Astrocyte of the cerebellum (primary cell): ENCODE measurements at regions not wholly inside any gene's neighbourhood (a gene's known extent, or its start where the extent isn't known, plus 50 kb on each side); places are given as distances from the start of the nearest gene placed in this dataset.

ENCODE experiments used
- DNase-seq: peaks from one replicate; pipeline ENCODE4 v3.0.0-alpha.2; 2011; ENCODE audit warnings: low read depth
- H3K4me3 ChIP-seq: 2 replicates; pipeline ENCODE4 v1.5.1; 2011; ENCODE audit warnings: mild to moderate bottlenecking, low read depth, low read length, moderate library complexity
- CTCF ChIP-seq: IDR thresholded peaks from 2 replicates; pipeline ENCODE4 v1.5.1; 2012; ENCODE audit warnings: low read length, low read depth, moderate library complexity, mild to moderate bottlenecking; ENCODE audit errors: missing control alignments
- in situ Hi-C: cut with HindIII; loops from 2 replicates; pipeline ENCODE4 v1.10.0; 2017; ENCODE audit warnings: low sequenced_read_pairs

DNA sequence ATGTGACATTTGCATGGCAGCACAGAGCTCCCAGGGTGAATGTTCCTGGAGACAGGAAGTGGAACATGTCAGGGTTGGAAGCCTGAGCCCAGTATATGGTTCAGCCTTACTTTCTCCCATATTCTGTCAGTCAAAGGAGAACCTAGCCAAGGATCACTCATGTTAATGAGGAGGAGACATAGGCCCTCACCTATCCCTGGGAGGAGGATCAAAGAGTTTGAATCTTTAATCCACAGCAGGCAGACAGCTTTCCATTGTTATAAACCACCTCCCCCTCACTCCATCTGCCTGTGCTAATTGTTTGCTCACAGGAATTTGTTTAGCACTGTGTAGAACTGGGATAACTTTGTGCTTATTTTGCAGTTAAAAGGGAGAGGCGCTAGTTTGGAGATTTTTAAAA lies 1069.1 kb downstream of the EFNB2 start:
- H3K4me3 ChIP-seq: no peak overlapping the region
- TF ChIP-seq CTCF: no peak
- in situ Hi-C loops: no loop called here
- DNase-seq: no peak

- DNase-seq: no peak
- in situ Hi-C loops: no loop called here
- H3K4me3 ChIP-seq: no peak within 1 kb of the TSS
- TF ChIP-seq CTCF: no peak
Observed at GRCh38 chr13:105465745-105466144, 1069.7 kb downstream of the EFNB2 start, which contains the start of gene DAOA. DAOA (plus strand) TSS chr13:105466045.

DNA sequence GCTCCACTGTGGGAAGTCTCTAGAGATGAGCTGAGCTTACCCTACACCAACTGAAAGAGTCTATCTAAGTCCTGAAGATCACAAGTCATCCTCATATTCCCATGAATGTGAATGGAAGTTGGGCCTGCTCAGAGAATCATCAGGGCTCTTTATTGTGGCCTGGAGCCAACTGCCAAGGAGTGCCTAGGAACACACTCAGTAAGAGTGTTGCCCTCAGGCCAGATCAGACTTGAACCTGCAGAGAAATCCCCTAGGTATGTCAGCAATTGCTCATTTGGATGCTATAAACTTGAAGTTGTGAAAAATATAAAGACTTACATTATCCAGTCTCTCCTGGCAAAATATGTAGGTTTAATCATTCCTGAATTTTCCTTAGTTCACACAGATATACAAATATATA lies 1070.2 kb downstream of the EFNB2 start:
- DNase-seq: no peak
- no peak for TF ChIP-seq CTCF
- in situ Hi-C loops: no loop called here
- H3K4me3 ChIP-seq: no peak overlapping the region

- DNase-seq: no peak
- H3K4me3 ChIP-seq: no peak overlapping the region
- in situ Hi-C loops: no loop called here
- TF ChIP-seq CTCF: no peak
Observed at GRCh38 chr13:105464249-105464648, 1071.2 kb downstream of the EFNB2 start.

- TF ChIP-seq CTCF: no peak
- in situ Hi-C loops: no loop called here
- H3K4me3 ChIP-seq: no peak overlapping the region
- peak; percentile 18 for DNase-seq
Observed at GRCh38 chr13:105463011-105463501, 1072.4 kb downstream of the EFNB2 start.

GRCh38 chr13:105462098-105462497 lies 1073.4 kb downstream of the EFNB2 start:
- in situ Hi-C loops: no loop called here
- TF ChIP-seq CTCF: no peak
- no peak for DNase-seq
- H3K4me3 ChIP-seq: no peak overlapping the region

GRCh38 chr13:105452895-105453294 lies 1082.6 kb downstream of the EFNB2 start:
- in situ Hi-C loops: no loop called here

More at GRCh38 chr13:105452895-105453294, 1082.6 kb downstream of the EFNB2 start:
- DNase-seq: no peak
- TF ChIP-seq CTCF: no peak
- H3K4me3 ChIP-seq: no peak overlapping the region
